ENCODE measurements at regions not wholly inside any gene's neighbourhood (a gene's known extent, or its start where the extent isn't known, plus 50 kb on each side); places are given as distances from the start of the nearest gene placed in this dataset.

DNA sequence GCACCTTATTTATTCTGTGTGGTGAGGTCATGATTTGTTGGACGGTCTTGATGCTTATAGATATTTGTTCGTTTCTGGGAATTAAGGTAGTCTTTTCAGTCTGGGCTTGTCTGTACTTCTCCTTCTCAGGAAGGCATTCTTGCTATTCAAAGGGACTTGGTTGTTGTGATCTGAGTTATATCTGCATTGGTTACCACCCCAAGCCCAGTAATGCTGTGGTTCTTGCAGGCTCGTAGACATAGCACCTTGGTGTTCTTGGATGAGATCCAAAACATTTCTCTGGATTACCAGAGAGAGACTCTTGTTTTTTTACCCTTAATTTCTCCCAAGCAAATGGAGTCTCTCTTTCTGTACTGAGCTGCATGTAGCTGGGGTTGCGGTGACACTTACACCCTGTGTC, 128.0 kb upstream of the CBLB start:
- TF ChIP-seq, protein P1, sequence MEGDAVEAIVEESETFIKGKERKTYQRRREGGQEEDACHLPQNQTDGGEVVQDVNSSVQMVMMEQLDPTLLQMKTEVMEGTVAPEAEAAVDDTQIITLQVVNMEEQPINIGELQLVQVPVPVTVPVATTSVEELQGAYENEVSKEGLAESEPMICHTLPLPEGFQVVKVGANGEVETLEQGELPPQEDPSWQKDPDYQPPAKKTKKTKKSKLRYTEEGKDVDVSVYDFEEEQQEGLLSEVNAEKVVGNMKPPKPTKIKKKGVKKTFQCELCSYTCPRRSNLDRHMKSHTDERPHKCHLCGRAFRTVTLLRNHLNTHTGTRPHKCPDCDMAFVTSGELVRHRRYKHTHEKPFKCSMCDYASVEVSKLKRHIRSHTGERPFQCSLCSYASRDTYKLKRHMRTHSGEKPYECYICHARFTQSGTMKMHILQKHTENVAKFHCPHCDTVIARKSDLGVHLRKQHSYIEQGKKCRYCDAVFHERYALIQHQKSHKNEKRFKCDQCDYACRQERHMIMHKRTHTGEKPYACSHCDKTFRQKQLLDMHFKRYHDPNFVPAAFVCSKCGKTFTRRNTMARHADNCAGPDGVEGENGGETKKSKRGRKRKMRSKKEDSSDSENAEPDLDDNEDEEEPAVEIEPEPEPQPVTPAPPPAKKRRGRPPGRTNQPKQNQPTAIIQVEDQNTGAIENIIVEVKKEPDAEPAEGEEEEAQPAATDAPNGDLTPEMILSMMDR (IDR thresholded peaks at IDR 0.05; ENCODE audit: unreplicated experiment in 3 of 3): no peak

DNA sequence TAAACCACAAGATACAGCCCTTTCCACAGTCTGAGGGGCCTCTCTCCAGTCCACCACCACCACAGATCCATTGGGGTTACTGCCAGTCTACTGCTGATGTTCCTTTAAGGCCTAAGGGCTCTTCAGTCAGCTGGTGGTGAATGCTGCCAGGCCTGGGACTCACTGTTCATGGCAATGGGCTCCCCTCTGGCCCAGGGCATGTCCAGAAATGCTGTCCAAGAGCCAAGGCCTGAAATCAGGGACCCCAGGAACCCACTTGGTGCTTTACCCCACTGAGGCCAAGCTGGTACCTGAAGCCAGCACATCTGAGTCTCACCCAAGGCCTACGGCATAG, 128.6 kb upstream of the CBLB start:
- Mint-ChIP-seq H3K36me3 (ENCODE audit: low read depth) (no peaks in the 10 kb centered on the region), H3K4me3 (no peak overlapping the region), H3K9me3 (peaks cover 29% of the 10 kb centered on the region), H3K27me3 (ENCODE audit: low read depth) (no peaks in the 10 kb centered on the region), H3K27ac (no peak overlapping the region), H3K4me1 (no peaks in the 10 kb centered on the region)
- TF ChIP-seq, protein P1 (IDR thresholded peaks at IDR 0.05; ENCODE audit: unreplicated experiment in 3 of 3): no peak

More for the DNA sequence above, 128.0 kb upstream of the CBLB start:
- Mint-ChIP-seq H3K27ac (no peak overlapping the region), H3K27me3 (ENCODE audit: low read depth) (no peaks in the 10 kb centered on the region), H3K36me3 (ENCODE audit: low read depth) (no peaks in the 10 kb centered on the region), H3K4me3 (no peak overlapping the region), H3K9me3 (peaks cover 30% of the 10 kb centered on the region), H3K4me1 (no peaks in the 10 kb centered on the region)

DNA sequence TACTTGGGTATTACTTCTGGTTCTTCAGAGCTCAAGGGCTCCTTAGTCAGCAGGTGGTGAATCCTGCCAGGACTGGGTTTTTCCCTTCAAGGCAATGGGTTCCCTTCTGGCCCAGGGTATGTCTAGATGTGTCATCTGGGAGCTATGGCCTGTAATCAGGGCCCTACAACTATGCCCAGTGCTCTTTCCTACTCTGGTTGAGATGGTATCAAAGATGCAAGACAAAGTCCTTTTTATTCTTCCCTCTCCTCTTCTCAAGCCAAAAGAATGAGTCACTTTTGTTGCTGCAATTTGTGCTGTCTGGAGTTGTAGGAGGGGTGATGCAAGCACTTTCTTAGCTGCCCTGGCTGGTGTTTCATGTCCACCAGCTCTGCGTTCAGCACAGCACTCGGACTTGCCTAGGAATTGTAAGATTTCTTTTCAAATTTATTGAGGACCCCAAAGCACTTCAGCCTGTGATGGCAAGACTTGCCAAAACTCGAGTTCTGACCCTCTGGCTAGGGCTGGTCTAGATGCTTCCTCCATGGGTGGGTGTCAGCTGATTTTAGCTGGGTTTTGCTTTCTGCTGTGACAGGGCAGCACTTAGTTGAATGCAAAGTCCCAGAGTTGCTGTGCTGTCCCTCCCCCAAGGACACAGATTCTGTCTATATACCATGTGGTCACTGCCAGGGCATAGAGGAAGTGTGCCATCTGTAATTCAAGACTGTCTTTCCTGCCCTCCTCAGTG, 129.2 kb upstream of the CBLB start:
- TF ChIP-seq, protein P1 (IDR thresholded peaks at IDR 0.05; ENCODE audit: unreplicated experiment in 3 of 3): no peak
- Mint-ChIP-seq H3K4me3 (no peak overlapping the region), H3K36me3 (ENCODE audit: low read depth) (no peaks in the 10 kb centered on the region), H3K27ac (no peak overlapping the region), H3K9me3 (peaks cover 24% of the 10 kb centered on the region), H3K27me3 (ENCODE audit: low read depth) (no peaks in the 10 kb centered on the region), H3K4me1 (no peaks in the 10 kb centered on the region)

DNA sequence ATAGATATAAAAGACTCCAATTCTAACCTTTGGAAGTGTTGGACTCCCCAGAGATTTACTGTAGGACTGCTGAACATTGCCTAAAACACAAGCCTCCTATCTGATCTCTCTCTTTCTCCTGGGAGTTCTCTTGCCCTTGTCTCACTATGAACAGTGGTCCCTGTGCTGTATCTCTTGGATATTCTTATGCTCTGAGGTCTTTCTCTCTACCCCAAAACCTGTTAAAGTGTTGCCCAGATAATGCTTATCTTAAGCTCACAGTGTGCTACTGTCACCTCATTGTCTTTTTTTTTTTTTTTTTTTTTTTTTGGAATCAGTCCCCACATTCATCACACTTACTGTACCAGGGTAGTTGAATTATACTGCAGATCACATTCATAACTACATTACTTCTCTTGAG, 131.0 kb upstream of the CBLB start:
- H3K36me3 Mint-ChIP-seq (ENCODE audit: low read depth): no peaks in the 10 kb centered on the region
- H3K9me3 Mint-ChIP-seq: peaks cover 23% of the 10 kb centered on the region
- H3K27me3 Mint-ChIP-seq (ENCODE audit: low read depth): no peaks in the 10 kb centered on the region
- TF ChIP-seq, protein P1 (IDR thresholded peaks at IDR 0.05; ENCODE audit: unreplicated experiment in 3 of 3): no peak
- no peak overlapping the region for H3K4me3 Mint-ChIP-seq
- no peak overlapping the region for H3K27ac Mint-ChIP-seq
- peaks cover 7% of the 10 kb centered on the region for H3K4me1 Mint-ChIP-seq

DNA sequence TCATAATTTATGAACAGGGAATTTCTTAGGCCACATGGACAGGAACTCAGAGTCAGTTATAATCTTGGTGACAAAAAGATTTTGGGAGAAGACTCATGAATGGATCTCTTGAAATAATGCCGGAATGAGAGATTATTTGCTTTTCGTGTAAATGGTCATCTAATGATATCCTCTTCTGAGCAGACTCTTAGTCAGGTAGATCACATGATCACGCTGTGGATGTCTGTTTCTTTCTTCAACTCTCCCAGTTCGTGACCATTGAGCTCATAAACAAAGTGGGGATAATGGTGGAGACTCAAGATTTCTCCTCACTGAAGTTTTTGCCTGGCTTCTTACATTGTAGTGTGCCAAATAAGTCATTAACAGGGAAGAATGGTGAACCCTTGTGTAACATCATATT, 133.1 kb upstream of the CBLB start:
- H3K27ac Mint-ChIP-seq: no peak overlapping the region
- peaks cover 7% of the 10 kb centered on the region for H3K4me1 Mint-ChIP-seq
- no peaks in the 10 kb centered on the region for H3K36me3 Mint-ChIP-seq (ENCODE audit: low read depth)
- peaks cover 14% of the 10 kb centered on the region for H3K9me3 Mint-ChIP-seq
- H3K27me3 Mint-ChIP-seq (ENCODE audit: low read depth): no peaks in the 10 kb centered on the region
- H3K4me3 Mint-ChIP-seq: no peak overlapping the region
- TF ChIP-seq, protein P1 (IDR thresholded peaks at IDR 0.05; ENCODE audit: unreplicated experiment in 3 of 3): no peak

DNA sequence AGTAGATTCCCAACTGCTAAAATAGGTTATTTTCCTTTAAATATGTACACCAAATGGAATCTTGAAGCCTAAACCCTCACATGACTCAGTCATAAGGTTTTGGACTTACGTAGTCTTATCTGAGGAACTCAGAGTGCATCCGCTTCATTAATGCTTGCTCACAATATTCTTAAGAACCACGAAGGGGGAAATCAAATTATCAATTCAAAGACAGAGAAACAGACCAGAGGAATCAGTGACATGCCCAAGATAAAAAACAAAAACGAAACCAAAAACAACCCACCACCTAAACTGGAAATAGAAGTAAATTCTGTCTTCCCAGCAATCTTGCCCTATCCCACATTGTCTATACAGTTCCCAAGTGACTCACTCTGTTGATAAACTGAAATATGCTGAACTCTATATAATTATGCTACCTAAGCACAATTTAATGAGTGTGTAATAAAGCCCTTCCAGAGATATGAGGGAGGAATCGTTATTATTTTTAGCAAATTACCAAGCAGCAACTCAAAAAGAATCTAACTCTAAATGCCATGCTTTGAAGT, 135.4 kb upstream of the CBLB start:
- peak overlapping the region in 2 of 3 experiments; percentile 55 for H3K4me3 Mint-ChIP-seq
- H3K9me3 Mint-ChIP-seq: peaks cover 7% of the 10 kb centered on the region
- no peaks in the 10 kb centered on the region for H3K27me3 Mint-ChIP-seq (ENCODE audit: low read depth)
- H3K27ac Mint-ChIP-seq: peak overlapping the region; percentile 71 to 92 (median 89)
- no peaks in the 10 kb centered on the region for H3K36me3 Mint-ChIP-seq (ENCODE audit: low read depth)
- TF ChIP-seq, protein P1 (IDR thresholded peaks at IDR 0.05; ENCODE audit: unreplicated experiment in 3 of 3): no peak
- peaks cover 21% of the 10 kb centered on the region for H3K4me1 Mint-ChIP-seq
